Esophagus muscularis mucosa (tissue), 3 donors: ENCODE measurements at regions not wholly inside any gene's neighbourhood (a gene's known extent, or its start where the extent isn't known, plus 50 kb on each side); places are given as distances from the start of the nearest gene placed in this dataset.

Source experiments
- EP300 ChIP-seq: sonication (generic); formaldehyde crosslinking; IDR thresholded peaks from one replicate; pipeline ENCODE4 v1.6.1; 2017; ENCODE audit warnings: antibody characterized with exemption
- POLR2AphosphoS5 ChIP-seq, 2 donors: sonication (generic); formaldehyde crosslinking; IDR thresholded peaks; one replicate each; pipeline ENCODE4 v1.6.1; 2017; ENCODE audit warnings: antibody characterized with exemption in 2 of 2

DNA sequence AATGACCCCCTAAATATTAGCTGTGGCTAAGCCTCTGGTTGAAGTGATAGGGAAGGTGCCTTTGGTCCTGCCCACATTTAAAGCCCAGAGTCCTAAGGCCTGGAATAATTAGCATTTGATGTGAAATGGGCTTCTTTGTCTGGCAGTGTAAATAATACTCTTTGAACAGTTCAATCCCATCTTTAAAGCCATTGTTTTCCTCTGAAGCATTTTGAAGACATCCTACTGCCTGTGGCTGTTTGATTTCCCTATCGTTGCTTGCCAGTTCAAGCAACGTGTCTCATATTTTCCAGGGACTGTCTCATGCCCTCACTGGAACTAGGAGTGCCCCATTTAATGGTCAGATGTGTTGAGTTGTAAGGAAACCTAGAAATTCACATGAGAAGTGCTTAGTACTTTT is 89.3 kb upstream of the BTN3A2 start:
- TF ChIP-seq EP300 (no peak), POLR2AphosphoS5 (IDR thresholded peaks at IDR 0.05) (no peak)
